T-helper 1 cell (primary cell): ENCODE measurements at regions not wholly inside any gene's neighbourhood (a gene's known extent, or its start where the extent isn't known, plus 50 kb on each side); places are given as distances from the start of the nearest gene placed in this dataset.
"Not testable (repeated sequence)": the region's sequence is repeated elsewhere in the genome, so short reads cannot be mapped to it uniquely, and the experiment has no call there.

Experiments
- DNase-seq, 5 donors: peaks; one replicate each; pipeline ENCODE4 v3.0.0-alpha.2; 2012 to 2020

DNA sequence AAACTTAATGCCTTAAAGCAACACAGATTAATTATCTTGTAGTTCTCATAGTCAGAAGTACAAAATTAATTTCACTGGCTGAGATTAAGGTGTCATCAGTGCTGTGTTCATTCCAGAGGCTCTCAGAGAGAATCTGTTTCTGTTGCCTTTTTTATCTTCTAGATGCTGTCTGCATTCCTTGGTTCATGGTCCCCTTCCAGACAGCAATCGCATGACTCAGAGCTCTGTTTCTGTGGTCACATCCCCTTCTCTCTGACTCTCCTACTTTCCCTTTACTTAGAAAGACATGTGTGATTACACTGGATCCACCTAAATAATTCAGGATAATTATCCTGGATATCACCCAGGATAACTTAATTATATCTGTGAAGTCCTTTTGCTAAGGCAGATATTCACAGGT is 148.6 kb downstream of the MAIP1 start:
- DNase-seq: no peak

DNA sequence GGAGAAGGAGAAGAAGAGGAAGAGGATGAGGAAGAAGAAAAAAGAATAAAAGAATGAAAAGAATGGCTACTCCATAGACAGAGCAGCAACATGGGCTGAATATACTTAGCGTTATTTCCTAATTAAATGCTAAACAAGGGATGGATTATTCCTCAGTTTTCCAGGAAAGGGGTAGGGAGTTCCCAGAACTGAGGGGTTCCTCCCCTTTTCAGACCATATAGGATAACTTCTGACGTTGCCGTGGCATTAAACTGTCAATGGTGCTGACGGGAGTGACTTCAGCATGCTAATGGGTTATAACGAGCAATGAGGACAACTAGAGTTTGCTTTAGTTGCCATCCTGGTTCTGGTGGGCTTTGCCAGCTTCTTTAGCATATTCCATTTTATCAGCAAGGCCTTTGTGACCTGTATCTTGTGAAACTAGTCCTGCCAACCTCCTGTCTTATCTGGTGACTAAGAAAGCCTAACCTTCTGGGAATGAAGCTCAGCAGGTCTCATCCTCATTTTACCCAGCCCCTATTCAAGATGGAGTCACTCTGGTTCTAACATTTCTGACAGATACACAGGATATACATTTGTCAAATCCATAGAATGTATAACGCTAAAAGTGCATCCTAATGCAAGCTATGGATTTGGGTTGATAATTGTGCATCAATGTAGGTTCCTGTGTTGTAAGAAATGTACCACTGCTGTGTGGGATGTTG is 152.3 kb downstream of the MAIP1 start:
- DNase-seq: no peak

DNA sequence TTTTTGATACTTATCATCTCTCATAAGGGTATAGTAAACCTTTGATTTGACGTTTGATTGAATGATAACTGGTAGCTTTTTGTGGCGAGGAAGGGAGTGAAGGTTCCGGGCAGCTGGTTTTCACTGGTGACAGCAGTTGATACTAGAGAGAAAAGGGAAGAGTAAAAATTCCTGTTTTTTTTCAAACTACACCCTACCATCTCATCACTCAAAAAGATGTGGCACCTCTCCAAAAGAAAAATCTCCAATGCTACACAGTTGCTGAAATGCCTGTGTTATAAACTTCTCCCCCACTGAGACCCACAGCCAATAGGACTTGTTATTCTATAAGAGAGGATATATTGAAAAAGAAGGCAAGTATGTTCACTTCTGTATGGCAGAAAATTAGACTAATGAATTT is 154.0 kb downstream of the MAIP1 start:
- DNase-seq: no peak

DNA sequence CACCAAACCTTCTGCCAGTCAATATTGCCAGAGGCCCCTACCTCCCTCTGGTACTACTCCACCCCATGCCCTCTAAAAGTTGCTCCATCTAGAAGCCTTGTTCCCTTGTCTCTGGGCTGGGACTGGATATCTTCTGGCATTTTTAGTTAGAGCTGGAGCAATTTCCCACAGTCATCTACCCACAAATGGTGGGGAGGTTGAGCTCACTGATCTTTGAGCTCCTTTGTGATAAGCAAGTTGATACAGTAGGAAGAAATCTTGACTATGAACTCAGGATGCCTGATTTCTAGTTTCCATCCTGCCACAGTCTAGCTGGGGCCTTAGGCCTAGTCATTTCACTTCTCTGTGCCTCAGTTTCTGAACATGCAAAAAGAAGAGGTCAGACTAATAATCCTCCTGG is 155.0 kb downstream of the MAIP1 start:
- DNase-seq: no peak

DNA sequence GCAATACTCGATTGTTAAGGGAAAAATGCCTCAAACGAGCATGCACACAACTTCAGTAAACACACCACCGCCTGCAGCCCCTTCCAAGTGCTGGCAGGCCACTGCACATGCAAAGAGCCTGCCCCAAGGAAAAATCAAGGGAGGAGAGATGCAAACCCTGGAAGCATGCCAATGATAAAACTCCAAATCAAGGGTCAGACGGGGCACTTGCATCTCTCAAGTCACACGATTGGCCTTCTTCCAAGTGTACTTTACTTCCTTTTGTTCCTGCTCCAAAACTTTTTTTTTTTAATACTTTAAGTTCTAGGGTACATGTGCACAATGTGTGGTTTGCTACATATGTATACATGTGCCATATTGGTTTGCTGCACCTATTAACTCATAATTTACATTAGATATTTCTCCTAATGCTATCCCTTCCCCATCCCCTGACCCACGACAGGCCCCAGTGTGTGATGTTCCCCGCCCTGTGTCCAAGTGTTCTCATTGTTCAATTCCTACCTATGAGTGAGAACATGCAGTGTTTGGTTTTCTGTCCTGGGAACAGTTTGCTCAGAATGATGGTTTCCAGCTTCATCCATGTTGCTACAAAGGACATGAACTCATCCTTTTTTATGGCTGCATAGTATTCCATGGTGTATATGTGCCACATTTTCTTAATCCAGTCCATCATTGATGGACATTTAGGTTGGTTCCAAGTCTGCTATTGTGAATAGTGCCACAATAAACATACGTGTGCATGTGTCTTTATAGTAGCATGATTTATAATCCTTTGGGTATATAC is 157.8 kb downstream of the MAIP1 start:
- DNase-seq: not testable (repeated sequence)

DNA sequence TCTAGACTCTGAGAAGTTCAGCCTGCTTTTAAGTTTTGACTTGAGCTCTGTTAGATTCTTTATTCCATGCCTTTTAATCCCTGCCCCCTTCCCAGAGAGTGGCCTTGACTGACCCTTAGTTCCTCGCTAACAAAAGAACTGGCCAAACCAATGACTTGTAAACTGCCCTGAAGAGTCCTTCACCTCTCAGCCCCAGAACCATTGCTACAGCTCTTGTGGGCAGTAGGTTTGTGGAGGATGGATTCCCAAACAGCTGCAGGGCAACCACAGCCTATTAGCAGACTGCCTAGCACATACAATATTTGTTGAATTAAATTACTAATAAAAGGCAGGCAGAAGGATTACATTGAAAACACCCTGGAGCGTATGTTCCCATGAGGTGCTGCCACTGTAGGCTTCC is 163.9 kb downstream of the MAIP1 start:
- DNase-seq: no peak

DNA sequence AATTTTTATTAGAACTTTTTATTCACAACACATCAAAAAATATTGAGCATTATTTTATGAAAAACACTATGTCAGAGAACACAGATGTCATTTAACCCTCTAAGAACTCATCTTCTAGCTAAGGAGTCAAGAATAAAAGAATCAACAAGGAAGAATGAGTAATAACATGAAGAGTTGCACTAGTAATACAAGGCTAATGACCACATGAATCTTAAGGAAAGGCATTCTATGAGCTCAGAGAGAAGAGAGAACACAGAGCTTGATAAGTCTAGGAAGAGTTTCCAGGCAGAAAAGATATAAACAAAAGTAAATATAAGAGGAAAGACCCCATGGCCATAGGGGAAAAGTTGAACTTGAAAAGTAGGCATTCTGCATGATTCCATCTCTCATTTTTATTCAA is 166.5 kb downstream of the MAIP1 start:
- DNase-seq: no peak

DNA sequence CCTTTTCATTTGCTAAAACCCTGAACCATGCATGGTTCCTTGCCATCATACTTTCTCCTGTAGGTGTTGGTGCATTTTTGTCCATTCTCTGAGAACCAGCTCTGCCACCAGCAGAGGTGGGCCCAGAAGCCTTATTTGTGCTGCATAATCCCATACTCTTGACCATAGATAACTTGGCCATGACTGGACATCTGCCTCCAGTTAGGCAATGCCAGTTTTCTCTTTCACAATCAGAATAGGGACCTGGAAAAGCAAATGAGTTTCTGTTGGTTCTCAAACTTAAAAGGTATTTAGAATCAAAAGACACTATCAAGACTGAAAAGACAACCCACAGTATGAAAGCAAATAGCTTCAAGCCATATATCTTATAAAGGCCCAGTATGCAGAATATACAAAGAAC is 167.3 kb downstream of the MAIP1 start:
- DNase-seq: no peak

DNA sequence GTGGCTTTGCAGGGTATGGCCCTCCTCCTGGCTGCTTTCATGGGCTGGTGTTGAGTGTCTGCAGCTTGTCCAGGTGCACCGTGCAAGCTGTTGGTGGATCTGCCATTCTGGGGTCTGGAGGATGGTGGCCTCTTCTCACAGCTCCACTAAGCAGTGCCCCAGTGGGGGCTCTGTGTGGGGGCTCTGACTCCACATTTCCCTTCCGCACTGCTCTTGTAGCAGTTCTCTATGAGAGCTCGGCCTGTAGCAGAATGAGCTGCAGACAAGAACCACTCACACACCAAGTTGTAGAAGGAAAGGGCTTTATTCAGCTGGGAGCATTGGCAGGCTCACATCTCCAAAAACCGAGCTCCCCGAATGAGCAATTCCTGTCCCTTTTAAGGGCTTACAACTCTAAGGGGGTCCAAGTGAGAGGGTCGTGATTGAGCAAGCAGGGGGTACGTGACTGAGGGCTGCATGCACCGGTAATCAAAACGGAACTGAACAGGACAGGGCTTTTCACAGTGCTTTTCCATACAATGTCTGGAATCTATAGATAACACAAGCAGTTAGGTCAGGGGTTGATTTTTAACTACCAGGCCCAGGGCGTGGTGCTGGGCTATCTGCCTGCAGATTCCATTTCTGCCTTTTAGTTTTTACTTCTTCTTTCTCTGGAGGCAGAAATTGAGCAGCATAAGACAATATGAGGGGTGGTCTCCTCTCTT is 169.4 kb downstream of the MAIP1 start:
- not testable (repeated sequence) for DNase-seq

DNA sequence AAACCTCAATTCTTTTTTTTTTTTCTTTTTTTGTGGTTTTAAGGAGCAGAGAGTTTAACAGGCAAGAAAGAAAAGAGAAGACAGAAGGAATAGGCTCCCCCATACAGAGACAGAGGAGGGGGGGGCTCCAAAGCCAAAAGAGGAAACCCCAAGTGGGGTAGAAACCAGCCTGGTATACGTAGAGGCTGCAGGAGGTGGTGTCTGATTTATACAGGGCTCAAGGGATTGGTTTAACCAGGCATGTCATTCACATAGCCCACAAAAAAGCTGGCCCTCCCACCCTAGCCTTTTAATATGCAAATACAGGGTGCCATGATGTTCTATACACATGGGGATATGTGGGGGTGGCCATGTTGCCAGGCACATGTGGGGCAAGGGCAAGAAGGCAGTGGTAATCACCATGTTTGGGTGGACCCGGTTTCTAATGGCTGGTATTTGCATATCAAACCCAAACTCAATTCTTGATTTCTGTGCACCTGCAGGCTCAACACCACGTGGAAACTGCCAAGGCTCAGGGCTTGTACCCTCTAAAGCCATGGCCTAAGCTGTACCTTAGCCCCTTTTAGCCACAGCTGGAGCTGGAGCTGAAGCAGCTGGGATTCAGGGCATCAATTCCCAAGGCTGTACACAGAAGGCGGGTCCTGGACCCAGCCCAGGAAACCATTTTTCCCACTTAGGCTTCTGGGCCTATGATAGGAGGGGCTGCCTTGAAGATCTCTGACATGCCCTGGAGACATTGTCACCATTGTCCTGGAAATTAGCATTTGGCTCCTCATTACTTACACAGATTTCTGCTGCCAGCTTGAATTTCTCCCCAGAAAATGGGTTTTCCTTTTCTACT is 170.3 kb downstream of the MAIP1 start:
- DNase-seq: no peak

DNA sequence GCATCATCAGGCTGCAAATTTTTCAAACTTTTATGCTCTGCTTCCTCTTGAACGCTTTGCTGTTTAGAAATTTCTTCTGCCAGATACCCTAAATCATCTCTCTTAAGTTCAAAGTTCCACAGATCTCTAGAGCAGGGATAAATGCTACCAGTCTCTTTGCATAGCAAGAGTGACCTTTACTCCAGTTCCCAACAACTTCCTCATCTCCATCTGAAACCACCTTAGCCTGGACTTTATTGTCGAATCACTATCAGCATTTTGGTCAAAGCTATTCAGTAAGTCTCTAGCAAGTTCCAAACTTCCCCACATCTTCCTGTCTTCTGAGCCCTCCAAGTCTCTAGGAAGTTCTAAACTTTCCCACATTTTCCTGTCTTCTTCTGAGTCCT is 170.9 kb downstream of the MAIP1 start:
- DNase-seq: not testable (repeated sequence)

DNA sequence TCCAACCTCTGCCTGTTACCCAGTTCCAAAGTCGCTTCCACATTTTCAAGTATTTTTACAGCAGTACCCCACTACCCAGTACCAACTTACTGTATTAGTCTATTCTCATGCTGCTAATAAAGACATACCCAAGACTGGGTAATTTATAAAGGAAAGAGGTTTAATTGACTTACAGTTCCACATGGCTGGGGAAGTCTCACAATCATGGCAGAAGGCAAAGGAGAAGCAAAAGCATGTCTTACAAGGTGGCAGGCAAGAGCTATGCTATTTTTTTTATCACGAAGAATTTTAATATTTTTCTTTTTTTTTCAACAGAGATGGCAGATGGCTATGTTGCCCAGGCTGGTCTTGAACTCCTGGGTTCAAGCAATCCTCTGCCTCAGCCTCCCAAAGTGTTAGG is 171.3 kb downstream of the MAIP1 start:
- DNase-seq: not testable (repeated sequence)

DNA sequence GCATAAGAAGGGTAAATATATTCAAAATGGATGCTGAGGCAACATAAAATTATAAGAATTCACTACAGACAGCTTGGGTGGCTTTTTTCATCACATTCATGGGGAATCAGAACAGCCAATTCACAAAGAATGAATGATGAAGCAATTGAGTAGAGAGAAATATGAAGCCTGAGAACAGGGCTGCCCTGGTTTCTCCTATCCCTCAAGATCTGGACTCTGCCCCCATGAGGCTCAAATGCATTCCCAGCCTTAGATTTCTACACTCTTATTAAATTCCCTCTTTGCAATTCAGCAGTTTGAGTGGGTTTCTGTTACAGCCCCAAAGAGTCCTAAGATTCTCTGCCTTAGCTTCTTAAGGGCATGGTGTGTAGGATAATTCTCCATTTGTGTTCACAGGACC is 172.5 kb downstream of the MAIP1 start:
- DNase-seq: no peak

DNA sequence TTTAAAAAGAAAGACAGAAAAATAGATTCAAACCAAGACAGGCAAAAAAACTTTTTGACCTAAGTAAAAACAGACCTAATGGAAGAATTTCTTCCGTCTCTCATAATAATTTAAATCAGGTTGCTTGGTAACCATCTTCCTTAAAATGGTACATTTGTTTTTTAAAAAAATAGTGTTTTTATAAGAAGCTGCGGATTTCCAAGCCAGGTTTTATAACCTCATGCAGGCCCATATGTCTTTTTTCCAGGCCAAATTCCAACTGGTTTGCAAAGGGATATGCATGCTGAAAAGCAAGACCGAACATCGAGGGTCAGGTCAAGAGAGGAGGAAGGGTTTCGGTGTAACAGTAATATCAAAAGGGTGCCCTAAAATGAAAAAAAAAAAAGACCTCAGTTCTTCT is 172.9 kb downstream of the MAIP1 start:
- no peak for DNase-seq

DNA sequence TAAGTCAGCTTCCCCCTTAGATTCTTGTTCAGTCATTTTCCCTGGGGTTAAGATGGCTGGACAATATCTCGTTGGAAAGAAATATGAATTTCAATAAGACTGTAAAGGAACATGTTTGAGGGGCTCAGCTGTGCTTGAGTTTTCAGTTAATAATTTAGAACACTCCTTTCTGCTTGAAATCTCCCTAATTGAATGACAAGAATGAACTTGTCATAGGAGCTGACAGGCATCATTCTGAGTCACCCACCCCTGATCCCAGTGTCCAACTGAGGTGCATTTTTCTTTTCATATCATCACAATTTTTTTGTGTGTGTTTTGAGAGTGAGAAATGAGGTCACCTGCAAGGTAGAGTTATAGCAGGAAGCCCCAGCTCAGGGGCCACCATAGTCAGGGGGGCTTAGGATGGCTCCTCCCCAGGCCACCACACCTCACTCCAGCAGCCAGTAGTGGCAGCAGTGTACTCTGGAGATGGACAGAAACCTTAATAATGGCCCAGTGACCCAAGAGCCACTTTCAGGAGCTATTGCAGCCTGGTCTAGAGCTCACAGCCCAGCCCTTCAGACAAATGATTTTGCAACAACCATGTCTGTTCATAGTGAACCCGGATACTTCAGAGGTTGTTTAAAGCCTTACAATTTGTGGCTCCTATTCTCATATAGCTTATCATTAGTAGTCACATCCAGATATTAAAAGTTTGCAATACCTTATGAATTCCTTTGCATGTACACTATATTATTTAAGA is 174.5 kb downstream of the MAIP1 start:
- no peak for DNase-seq

DNA sequence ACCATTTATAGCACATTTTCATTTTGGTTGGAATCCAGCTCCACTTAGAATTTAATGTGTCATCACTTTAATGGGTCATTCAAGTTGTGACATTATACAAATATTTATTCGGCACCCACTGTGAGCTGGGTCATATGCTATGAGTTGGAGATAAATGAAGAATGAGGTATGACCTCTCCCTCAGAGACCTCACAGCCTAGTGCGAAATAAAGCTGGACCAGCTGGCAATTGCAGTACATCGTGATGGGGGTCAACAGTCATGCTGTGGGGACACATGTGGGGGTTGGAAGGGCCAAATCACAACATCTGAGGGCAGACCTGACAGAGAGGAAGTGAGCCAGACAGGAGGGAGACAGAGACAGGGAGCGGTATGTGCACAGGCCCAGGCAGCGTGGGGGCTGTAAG is 175.4 kb downstream of the MAIP1 start:
- DNase-seq: no peak

DNA sequence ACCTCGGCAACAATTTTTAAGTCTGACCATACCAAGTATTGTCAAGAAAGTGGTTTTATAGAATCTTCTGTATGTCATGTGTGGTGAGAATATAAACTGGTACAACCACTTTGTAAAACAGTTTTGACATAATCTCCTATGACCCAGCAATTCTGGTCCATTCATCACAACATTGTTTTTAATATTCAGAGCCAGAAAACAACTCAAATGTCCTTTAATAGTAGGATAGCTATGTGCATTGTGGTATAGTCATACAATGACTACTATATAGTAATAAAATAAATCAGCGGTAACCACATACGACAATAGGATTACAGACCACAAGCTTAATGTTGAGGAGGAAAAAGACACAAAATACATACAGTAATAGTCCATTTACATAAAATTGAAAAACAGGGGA is 175.2 kb upstream of the SPATS2L start:
- DNase-seq: no peak

DNA sequence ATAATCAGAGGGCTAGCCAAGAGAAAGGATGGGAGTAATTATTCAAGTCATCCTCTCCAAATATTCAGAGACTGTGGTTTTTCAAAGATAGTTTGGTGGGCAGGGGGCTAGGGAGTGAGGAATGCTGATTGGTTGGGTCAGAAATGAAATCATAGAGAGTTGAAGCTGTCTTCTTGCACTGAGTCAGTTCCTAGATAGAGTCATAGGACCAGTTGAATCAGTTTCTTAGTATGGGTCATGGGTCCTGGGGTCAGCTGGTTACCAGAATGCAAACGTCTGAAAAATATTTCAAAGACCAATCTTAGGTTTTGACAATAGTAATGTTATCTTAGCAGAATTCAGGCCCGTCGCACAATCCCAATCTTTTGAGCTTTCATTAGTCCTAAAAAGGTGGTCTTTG is 171.4 kb upstream of the SPATS2L start:
- no peak for DNase-seq

DNA sequence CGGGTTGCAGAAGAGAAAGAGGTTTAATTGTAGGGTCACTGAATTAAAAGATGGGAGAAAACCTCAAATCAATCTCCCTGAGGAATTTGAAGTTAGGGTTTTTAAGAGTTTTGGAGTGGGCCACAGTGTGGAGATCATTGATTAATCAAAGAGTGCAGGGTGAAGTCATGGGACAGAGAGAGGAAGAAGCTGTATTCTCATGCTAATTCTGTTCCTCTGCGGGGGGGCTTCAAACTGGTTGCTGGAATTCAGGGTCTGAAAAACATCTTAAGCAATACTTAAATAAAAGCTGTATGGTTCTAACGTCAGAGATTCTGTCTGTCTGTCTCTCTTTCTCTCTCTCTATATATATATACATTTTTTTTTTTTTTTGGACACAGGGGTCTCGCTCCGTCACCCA is 169.8 kb upstream of the SPATS2L start:
- DNase-seq: no peak

DNA sequence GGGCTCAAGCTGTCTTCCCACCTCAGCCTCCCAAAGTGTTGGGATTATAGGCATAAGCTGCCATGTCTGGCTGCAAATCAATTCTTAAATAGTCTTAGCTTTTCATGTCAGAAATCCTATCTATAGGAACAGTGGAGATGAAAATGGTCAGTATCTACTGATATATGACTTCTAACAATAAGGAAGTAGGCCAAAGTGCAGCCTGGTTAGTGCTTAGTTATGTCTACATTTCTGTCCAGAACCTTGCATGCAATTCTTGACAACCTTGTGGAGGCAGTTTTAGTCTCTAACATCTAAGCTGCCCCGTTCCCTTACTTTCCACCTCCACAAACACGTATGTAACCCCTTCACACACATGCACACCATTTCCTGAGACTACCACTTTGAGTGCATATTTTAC is 169.2 kb upstream of the SPATS2L start:
- DNase-seq: no peak

DNA sequence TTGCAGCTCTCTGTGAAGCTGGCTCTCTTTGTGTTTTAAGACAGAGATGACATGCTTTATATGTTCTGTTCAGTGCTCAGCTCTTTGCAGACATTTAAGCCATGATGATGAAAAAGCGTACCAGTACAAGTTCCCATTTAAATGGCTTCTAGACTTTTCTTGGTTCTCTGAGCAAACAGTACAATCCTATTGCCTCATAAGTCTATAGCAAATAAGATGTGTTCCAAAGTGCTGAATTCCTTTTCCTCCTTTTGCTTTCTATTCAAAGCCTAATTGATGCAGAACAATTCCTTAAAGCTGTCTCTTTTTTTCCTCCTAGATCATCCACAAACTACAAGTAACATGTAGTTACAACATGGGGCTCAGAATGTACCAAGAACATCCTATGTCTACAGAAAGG is 168.8 kb upstream of the SPATS2L start:
- DNase-seq: no peak

DNA sequence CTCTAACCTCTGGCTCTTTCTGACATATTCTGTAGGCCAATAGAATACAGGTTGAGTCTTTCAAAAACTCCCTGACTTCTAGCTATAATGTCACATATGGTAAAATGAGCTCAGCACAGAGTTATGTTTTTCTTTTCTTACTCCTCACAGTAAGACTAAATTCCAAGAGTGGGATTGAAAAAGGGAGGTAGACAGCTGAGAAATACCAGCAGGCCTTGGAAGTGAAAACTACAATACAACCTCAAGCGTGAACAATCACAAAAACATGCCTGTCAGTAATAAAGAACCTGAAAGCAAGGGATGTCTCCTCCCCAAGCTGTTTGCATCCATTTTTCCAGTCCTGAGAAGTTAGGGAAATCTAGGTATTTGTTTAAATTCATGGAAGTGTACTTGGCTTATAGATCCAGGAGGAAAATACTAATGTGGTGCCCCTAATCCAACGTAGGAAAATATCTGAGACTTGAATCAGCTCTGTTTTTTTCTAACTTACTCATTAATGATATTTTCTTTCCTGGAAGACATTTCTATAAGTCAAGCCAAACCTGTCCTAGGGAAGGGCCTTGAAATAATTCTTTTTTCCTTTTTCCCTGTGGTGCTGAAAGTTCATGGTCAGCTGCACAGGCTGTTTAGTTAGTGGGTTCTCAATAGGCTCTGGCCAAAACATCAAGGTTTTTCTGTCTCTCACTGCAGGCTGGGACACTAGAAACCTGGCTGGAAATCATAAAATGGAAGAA is 167.9 kb upstream of the SPATS2L start:
- no peak for DNase-seq
